CD1c-positive myeloid dendritic cell (primary cell): ENCODE measurements at regions not wholly inside any gene's neighbourhood (a gene's known extent, or its start where the extent isn't known, plus 50 kb on each side); places are given as distances from the start of the nearest gene placed in this dataset.

Experiments
- DNase-seq: peaks from one replicate; pipeline ENCODE4 v3.0.0-alpha.2; 2016; ENCODE audit errors: extremely low spot score

DNA sequence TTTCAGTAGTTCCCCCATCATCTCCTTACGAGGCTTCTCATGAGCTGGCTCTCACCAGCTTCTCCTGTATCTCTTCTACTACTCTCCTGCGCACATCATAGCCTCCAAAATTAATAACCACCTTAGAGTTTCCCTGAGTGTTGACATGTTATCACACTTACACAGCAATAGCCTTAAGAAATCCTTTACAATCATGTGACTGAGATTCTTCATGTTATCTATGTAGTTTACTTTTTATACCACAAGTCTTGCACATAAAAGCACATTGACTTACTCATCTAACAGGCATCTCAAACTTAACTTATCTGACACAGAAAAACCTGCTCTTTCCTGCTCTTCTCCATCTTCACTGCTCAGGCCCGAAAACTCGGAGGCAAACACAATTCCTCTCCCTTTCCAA, 103.7 kb upstream of the TAB2 start:
- DNase-seq: no peak

DNA sequence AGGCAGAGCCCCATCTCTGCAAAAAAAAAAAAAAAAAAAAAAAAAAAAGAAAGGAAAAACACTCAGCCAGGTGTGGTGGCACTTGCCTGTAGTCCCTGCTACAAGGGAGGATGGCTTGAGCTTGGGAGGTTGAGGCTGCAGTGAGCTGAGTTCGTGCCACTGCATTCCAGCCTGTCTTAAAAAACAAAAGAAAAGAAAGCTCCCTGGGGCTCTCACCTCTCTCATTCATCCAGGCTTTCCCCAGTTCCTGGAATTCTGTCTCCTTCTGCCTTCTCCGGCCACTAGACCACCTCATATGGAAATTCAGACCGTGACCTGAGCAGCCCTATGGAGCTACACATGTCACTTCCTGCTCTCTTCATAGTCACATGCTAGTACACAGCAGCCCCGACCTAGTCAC, 101.1 kb upstream of the TAB2 start:
- no peak for DNase-seq

DNA sequence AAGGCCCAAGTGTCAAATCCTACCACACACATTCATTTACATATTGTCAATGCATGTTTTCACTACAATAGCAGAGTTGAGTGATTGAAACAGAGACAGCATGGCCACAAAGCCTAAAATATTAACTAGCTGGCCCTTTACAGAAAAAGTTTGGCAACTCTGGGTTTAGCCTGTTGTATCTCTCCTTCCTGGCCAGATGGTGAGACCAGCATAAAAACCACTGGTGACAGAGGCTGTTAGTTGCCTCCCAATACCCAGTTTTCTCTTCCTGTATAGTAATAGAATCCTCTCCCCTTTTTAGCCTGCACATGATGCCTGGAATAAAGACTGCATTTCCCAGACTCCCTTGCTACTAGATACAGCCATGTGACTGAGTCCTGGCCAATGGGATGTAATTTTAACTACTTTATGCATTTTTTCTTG, 100.0 kb upstream of the TAB2 start:
- no peak for DNase-seq

DNA sequence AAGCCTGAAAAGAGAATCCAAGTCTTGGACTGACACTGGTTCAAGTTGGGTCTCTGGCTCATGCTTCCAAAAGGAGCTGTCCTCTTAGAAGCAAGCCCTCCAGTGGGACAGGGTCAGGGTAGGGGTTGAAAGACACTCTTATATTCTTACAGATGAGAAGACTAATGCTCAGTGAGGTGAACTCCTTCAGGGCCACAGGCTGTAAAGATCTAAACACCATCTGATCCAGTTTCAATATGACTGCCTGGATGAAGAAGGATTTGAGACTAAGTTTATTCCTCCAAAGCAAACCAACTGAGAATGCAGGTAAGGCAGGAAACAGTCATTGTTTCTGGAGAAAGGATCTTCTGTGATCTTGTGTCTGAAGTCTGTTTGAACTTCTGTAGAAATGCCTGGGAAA, 99.0 kb upstream of the TAB2 start:
- DNase-seq: no peak

DNA sequence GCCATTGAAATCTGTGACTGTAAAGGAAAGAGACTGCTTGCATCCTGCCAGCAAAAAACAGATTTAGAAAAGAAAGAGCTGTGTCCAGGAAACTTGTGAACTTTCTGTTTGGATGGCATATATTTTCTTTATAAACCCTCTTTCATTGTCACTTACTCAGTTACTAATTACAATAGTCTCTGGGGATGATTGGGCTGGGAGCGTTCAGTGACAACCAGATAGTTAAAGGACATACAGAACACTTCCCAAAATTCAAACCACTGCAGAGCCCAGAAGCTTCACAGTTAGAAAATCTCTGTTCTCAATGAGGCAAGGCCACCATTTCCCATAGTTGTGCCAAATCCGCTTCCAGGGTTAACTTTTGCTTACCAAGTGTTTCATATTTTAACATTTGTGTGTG, 98.6 kb upstream of the TAB2 start:
- no peak for DNase-seq

DNA sequence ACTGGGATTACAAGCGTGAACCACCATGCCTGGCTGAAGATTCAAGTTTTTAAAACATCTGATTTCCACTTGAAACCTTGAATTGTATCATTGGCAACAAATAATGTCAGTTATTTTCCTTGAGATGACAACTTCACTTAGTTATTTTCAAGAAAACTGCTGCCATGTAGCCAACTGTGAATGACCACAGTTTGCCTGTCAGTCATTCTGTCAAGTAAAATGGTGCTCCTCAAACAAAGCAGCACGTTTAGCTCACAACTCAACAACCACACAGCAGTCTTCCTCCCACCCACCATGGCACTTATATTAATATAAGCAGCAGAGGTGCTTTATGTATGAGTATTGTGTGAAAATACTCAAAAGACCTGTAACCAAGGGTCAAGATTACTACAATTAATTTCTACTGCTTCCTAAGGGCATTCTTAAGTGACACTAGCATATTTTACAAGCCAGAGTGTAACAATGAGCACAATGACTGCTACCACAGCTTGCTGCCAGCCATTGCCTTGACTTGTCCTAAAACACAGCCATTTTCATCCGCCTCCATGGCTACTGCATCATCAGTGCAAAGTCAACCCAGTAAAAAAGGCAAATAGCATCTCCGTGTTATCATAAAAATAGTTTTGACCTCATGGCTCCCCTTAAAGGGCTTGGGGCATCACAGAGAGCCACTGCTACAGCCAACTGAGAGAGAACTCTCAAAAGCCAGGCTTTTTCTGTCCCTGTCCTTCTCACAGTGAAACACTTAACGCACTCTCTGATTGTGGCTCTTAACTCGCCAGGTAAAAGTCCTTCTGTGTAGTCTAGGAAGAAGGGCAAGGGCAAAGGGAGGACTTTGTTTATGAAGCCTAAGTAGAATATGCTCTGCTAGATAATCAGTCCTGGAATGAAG, 96.4 kb upstream of the TAB2 start:
- DNase-seq: no peak

DNA sequence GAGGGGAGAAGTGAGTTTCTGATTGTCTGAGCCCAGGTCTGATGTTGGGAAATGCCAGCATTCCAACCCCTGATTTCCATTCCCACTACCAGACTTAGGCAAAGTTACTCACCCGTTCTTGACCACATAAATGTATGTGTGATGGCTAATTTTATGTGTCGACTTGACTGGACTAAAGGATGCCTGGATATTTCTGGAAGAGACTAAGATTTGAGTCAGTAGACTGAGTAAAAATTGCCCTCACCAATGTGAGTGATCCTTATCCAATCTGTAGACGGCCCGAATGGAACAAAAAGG, 95.8 kb upstream of the TAB2 start:
- no peak for DNase-seq

DNA sequence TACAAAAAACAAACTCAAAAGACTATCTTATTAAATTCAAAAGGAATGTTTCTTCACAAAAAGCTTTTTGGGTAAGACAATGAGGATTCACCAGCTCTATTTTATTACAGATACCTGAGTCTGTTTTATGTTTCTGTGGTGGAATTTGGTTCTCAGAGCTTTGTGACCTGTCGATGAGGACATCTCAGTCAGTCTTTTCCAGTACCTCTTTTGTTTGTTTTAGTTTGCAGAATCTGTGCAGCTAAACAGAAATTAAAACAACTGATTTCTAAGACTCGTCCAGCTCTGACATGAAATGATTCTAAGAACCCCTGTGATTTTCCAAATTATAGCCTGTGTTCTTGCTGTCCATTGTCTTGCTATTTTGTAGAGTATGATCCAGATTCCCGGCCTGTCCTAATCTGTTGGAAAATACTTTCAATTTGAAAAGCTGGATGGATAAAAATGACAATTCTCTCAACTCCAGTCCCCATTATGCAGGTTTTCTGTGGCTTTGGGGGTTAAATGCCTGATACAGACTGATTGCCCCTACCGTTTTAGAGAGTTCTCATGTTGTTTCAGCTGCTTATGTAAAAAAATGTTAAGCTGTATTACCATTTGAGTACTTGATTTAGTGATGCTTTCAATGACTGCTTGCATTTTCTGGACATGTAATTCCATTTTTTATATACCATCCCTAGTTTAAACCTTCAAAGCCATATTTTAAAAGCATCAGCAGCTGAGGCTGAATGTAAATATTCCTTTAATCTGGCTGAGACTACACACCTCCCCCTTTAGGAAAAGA, 94.2 kb upstream of the TAB2 start:
- DNase-seq: no peak

DNA sequence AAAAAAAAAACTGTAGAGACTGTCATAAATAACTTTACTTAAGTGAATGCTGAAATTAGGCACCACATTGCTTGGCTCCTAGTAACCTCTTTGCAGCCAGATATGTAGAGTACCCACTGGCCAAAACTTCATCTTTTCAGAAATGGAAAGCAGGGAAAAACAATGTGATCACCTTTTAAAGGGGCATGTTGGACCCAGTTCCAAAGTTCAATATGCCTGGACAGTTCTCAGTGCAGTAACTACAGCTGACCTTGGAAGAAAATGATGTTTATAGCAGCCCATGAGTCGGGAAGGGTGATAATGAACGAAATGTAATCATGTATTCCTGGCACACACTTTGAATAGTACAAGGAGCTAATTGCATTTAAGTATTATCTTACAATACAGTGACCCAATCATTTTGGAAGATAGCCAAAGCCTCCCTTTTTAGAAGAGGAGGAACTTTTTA, 93.6 kb upstream of the TAB2 start:
- no peak for DNase-seq

DNA sequence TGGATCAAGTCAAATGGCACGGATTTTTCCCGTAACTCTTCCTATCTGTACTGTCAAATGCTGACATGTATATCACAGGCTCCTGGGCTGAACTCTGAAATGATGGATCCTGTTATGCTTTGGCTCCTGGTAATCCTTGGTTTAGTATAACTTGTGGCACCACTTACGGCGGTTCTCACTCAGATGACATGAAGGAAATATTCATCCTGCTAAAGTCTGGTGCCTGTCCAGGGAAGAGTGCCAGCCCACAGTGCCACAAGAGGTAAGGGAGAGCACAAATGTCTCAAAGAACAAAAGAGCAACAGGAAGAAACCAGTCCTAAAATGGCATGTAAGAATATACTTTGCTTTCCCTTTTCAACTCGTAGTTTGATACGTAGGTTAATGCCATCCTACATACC, 93.1 kb upstream of the TAB2 start:
- no peak for DNase-seq

DNA sequence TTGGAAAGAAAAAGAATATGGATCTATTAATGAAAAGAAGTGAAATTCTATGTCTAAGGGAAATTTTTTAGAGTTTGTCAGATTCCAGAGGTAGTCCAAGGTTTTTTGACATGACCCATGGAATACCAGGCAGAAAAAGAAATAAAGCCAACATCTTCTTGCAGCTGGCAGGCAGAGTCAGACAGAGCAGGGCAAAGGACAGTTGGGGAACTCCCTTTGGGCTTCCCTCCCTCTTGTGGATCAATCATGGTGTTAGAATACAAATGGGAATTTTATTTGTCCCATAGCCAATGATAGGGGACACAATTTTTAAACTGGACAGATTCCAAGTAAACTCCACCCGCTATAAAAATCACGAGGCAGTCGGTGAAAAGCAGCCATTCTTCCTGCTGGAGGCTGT, 92.1 kb upstream of the TAB2 start:
- no peak for DNase-seq

DNA sequence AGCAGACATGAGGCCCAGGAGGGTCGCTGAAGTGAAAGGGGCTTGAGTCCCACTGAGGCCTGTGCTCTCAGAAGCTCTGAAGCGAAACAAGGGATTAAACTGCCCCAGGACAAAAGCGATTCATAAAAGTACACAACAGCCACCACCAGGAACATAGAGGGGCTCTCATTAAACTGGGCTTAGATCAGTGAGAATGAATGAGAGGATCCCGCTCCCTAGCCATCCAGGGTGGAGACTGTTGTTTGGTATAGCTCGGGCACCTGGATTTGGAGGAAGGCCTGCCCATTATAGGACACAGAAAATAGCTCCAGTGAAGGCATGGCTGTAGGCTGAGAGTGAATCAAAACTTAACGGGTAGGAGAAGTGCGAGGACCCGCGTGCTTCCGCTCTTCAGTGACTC, 91.6 kb upstream of the TAB2 start:
- DNase-seq: no peak

DNA sequence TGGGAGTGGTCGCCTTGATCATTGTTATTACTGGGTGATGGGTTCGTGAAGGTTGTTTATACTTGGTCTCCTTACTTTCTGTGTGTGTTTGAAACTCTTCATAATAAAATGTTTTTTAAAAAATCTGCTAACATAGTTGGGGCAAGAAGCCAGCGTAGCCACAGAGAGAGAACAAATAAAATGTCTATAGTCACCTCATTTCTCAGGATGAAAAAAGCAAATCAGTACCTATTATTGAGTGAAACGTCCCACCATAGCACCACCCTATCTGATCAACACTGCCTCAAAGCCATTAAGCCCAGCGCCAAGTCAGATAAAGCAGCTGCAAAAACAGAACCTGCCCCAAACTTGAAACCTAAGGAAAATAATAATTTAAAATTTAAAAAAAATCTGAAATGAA, 89.7 kb upstream of the TAB2 start:
- no peak for DNase-seq

DNA sequence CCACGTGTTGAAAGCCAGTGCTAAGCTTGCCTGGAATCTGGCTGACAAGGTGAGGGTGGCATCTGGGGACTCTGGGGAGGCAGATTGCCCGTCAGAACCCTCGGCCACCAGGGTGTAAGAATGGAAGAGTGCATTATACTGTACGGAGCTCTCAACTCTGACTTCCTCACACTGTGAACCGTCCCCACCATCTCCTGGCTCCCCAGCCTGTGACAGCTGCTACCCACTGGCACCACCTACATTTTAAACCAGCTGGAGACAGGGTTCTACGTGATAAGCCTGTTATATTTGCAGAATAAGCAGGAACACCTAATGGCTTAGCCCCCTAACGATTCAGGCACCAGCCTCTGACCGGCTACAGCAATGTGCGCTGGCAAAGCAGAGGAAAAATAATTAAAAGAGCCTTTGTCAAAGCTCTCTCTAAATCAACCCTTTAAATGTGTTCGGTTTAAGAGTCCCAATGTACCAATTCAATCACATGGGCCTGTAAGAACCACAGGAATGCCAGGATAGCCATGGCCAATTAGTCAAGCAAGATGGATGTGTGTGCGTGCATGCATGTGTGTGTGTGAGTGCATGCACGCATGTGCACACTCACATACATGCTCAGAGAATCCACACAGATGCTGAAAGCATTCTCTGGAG, 89.1 kb upstream of the TAB2 start:
- DNase-seq: no peak

DNA sequence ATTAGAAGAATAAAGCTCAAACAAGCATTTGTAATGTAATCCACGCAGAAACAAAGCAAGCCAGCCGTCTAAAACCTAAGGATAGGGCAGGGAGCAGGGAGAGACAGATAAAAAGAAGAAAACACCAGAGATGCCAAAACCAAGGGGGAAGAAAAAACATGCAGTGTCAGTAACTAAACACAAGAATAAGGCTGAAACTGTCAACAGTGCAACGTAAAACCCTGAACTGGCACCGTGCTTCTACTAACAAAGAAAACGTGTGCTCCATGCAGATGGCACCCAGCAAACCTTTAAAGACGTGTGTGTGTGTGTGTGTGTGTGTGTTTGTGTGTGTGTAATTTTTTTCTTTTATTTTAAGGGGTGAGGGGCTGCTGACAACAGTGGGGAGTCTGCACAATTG, 88.4 kb upstream of the TAB2 start:
- DNase-seq: no peak

DNA sequence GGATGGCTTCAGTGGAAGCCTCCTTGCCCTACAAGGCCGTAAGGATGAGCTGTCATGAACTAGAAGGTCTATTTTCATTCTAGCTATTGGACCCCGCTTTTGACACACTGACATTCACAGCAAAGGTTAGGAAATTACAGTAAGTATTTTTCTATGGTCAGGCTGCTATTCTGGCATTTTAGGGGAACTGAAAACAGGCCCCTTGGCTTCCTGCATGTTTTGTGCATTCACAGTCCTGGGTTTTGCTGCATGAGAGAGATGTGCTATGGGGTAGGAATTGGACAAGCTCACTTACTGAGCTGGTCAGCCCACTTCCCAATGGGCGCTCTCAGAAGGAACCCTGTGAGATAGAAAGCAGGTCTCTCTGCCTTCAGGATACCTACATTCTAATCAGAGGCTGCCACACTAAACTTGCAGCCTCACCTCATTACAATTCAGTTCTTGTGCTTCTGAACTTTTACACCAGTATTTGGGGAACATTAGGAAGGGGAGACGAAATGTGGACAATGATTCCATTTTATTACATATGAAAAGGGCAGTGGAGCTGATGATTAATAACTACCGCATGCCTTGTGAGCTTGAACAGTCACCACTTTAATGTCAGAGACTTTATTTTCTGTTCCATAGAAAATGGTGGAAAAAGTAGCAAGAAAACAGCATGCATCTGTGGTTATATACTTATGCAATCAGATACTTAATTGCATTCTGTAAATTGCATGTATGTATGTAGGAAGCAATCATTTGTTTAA, 86.6 kb upstream of the TAB2 start:
- DNase-seq: peak; percentile 70

DNA sequence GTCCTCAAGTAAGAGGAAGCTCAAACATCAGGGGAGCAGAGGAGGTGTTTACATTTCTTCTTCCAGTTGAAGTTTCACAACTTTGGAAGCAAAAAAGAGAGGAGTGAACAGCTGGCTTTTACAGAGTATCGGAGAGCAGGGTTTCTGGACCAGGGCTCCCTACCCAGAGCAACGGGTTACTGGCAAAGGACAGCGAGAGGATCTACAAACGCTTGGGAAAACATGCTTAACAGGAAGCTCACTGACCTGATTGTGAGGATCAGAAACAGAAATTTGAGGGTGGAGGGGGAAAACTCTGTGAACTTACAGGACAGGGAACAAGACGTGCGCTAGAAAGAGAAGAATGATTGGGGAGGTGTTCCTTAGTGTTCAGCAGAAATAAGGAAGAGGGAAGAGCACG, 85.7 kb upstream of the TAB2 start:
- DNase-seq: peak; percentile 55

DNA sequence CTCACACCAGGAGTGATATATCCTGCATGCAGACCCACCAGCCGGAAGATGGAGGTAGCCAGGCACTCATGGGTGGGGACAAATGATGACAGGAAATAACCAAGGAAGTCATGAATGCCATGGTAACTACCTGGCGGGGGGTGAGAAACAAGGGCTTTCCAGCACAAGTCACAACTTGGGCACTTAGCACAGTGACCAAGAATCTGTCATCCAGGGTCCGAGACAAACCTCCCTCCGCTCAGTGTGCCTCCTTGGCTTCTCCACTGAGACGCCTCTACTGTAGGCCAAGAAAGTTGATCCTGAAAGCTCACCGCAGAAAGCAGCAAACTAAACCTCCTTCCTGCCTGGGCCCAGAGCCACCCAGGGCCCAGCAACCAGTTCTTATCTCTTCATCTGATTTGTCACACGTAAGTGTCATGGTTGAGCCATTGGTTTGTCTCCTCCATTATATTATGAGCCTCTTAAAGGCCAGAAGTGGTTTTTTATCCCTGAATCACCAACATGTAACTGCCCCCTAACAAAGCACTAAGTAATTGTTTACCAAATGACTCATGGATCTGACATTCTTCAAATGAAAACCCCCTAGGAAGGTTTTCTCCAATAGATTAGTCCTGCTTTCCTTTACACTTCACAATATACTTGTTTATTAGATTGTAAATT, 84.3 kb upstream of the TAB2 start:
- DNase-seq: no peak

DNA sequence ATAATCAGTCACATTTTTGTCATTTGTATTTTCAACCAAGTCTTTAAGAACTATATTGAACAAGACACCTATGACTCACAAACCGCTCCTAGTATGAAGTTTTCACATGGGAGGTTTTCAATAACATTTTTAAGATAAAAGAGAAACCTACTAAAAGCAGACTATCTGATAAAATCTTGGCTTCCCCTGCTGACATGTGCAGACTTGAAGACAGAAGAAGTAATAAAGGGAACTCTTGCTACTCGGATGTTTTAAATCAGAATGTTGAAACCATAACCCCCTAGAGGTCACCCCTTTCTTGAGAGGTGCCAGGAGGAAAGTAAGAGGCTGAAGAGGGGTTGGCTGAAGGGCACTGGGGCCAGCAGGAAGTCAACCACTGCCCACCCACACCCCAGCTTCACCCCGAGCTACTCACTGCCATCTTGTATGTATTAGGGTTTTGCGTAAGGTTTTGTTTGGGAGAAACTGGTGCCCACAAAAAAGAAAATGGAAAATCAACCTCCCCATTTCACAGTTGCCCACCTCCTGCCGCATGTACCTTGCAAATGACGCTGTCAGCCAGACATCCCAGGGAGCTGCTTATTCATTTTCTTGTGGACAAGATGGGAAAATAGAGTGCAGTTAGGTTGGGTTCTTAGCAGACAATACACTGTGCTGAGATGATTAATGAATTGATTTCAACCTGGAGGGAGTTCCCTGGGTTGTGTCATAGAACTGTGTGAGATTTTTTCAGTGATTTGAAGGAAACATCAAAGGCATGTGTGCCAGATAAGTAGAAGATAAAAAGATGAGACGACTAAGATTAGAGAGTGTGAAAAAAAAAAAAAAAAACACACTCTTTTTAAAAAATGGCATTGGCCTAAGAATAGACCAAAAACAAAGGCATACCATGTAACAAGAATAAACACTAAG, 83.2 kb upstream of the TAB2 start:
- peak; percentile 50 for DNase-seq

DNA sequence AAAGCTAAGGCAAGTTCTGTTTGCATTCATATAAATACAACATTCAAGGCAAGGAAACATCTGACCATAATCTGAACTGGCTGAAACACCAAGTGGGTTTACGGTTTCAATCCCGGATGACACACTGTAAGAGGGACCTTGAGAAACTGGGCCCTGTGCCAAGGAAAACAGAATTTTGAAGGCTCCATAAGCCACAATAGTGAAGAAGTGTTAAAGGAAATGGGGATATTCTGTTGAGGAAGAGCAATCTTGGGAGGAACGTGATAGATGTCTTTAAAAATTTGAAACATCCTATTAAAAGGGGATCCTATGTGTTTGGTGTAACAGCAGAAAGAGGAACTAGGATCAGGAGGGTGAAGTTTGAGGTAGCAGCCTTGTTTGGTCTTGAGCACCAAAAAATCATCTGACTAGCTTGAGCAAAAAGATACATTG, 82.4 kb upstream of the TAB2 start:
- peak; percentile 89 for DNase-seq
